Upper lobe of left lung (tissue), 4 donors: ENCODE measurements at regions not wholly inside any gene's neighbourhood (a gene's known extent, or its start where the extent isn't known, plus 50 kb on each side); places are given as distances from the start of the nearest gene placed in this dataset.

Source experiments
- POLR2A ChIP-seq, 4 donors: fragments of 450-650 bp; IDR thresholded peaks; one replicate each; pipeline ENCODE4 v1.5.1; 2016 to 2017; ENCODE audit warnings: antibody characterized with exemption in 4 of 4, mild to moderate bottlenecking in 2 of 4
- TF ChIP-seq, protein P1 (sequence below), 6 experiments: fragments of 450-650 bp in 4 of 6; fragments of 200-600 bp in 2 of 6; sonication (generic) in 2 of 6; IDR thresholded peaks; one replicate each; pipeline ENCODE4 v1.5.1; 2016 to 2019; ENCODE audit warnings: antibody characterized with exemption in 6 of 6

DNA sequence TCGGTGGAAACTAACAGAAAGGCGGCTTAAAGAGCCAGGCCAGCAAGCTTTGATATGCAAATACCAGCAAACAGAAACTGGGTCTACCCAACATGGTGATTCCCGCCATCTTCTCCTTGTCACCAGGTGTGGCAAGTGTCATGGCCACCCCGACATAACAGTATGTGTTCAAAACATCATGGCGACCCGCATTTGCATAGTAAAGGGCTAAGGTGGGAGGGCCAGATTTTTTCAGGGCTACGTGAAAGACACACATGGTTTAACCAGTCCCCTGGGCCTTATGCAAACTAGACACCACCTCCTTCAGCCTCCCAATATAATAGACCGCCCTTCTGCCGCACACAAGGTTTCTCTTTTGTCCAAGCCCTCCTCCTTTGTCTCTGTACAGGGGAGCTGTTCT lies 260.4 kb downstream of the METTL4 start:
- TF ChIP-seq, protein P1, sequence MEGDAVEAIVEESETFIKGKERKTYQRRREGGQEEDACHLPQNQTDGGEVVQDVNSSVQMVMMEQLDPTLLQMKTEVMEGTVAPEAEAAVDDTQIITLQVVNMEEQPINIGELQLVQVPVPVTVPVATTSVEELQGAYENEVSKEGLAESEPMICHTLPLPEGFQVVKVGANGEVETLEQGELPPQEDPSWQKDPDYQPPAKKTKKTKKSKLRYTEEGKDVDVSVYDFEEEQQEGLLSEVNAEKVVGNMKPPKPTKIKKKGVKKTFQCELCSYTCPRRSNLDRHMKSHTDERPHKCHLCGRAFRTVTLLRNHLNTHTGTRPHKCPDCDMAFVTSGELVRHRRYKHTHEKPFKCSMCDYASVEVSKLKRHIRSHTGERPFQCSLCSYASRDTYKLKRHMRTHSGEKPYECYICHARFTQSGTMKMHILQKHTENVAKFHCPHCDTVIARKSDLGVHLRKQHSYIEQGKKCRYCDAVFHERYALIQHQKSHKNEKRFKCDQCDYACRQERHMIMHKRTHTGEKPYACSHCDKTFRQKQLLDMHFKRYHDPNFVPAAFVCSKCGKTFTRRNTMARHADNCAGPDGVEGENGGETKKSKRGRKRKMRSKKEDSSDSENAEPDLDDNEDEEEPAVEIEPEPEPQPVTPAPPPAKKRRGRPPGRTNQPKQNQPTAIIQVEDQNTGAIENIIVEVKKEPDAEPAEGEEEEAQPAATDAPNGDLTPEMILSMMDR (IDR thresholded peaks at IDR 0.05): no peak
- no peak for TF ChIP-seq POLR2A (IDR thresholded peaks at IDR 0.05)
